Panc1 (cell line): ENCODE measurements at regions not wholly inside any gene's neighbourhood (a gene's known extent, or its start where the extent isn't known, plus 50 kb on each side); places are given as distances from the start of the nearest gene placed in this dataset.

Source experiments
- ATAC-seq: fragments of 200-7000 bp; cut with Tn5 transposase; 2 replicates; pipeline ENCODE4 v1.9.1; 2020; ENCODE audit warnings: mild to moderate bottlenecking, moderate library complexity
- BruUV-seq: library from RNA; stranded (reverse); fragments of 400-500 nt; replicated peaks from 2 replicates; lab custom pipeline; 2021; lab: Mats Ljungman, UMichigan
- CTCF ChIA-PET: fragments of 300-600 bp; sonication (Branson Sonifier 250); formaldehyde crosslinking; loops from one replicate; lab custom pipeline; 2022; ENCODE audit warnings: antibody characterized with exemption; lab: Charles Lee
- POLR2A ChIA-PET: fragments of 300-600 bp; sonication (Branson Sonifier 250); formaldehyde crosslinking; loops from one replicate; lab custom pipeline; 2022; ENCODE audit warnings: antibody characterized with exemption; lab: Charles Lee
- DNase-seq: peaks from one replicate; pipeline ENCODE4 v3.0.0-alpha.2; 2010; ENCODE audit warnings: low read depth, low spot score
- H3K27ac ChIP-seq: 2 replicates; pipeline ENCODE4 v1.5.1; 2011; ENCODE audit warnings: mild to moderate bottlenecking, low read length, inconsistent platforms
- H3K27me3 ChIP-seq: fragments of 200-500 bp; sonication (Bioruptor generic); 2 replicates; pipeline ENCODE4 v1.6.0; 2014; ENCODE audit warnings: low read length, inconsistent platforms; ENCODE audit not compliant: control insufficient read depth, insufficient read depth
- H3K36me3 ChIP-seq: fragments of 200-500 bp; sonication (Bioruptor generic); 2 replicates; pipeline ENCODE4 v1.5.1; 2014; ENCODE audit warnings: inconsistent platforms, mild to moderate bottlenecking, low read length, moderate library complexity; ENCODE audit not compliant: control insufficient read depth, insufficient read depth
- H3K4me1 ChIP-seq: 2 replicates; pipeline ENCODE4 v1.5.1; 2011; ENCODE audit warnings: inconsistent platforms, mild to moderate bottlenecking, low read length, moderate library complexity; ENCODE audit not compliant: control insufficient read depth, insufficient read depth
- H3K4me3 ChIP-seq, 2 experiments: 2 replicates each; pipeline ENCODE4 v1.5.1; 2011 to 2012; ENCODE audit warnings: low read depth in 2 of 2, low read length in 2 of 2, mild to moderate bottlenecking in 2 of 2, inconsistent platforms in 1 of 2, moderate library complexity in 1 of 2
- H3K9me3 ChIP-seq: fragments of 200-500 bp; sonication (Bioruptor generic); 2 replicates; pipeline ENCODE4 v1.5.1; 2014; ENCODE audit warnings: low read depth, mild to moderate bottlenecking, inconsistent platforms, low read length, moderate library complexity; ENCODE audit not compliant: control insufficient read depth, insufficient read depth
- CTCF ChIP-seq: fragments of 450-650 bp; IDR thresholded peaks from 2 replicates; pipeline ENCODE4 v1.5.1; 2017; ENCODE audit warnings: mild to moderate bottlenecking
- POLR2AphosphoS5 ChIP-seq: IDR thresholded peaks from 2 replicates; pipeline ENCODE4 v1.6.1; 2012; ENCODE audit warnings: mild to moderate bottlenecking, low read depth, low read length, moderate library complexity
- REST ChIP-seq, 2 experiments: IDR thresholded peaks; 2 replicates each; pipeline ENCODE4 v1.6.1; 2011 to 2012; ENCODE audit warnings: low read depth in 2 of 2, control low read depth in 1 of 2, low read length in 1 of 2, mild to moderate bottlenecking in 1 of 2, moderate library complexity in 1 of 2; ENCODE audit not compliant: insufficient read depth in 1 of 2
- SIN3A ChIP-seq: IDR thresholded peaks from 2 replicates; pipeline ENCODE4 v1.6.1; 2012; ENCODE audit warnings: low read depth, mild to moderate bottlenecking, low read length, moderate library complexity, borderline replicate concordance; ENCODE audit not compliant: insufficient read depth
- TCF7L2 ChIP-seq: IDR thresholded peaks from 2 replicates; pipeline ENCODE4 v1.6.1; 2011; ENCODE audit warnings: mild to moderate bottlenecking, low read depth, low read length, inconsistent platforms
- in situ Hi-C: cut with HindIII; loops from 2 replicates; pipeline ENCODE4 v1.10.0; 2016; ENCODE audit warnings: low sequenced_read_pairs, low pct_unique_long_range_greater_than_20kb
- intact Hi-C: fragments of 100-400 bp; cut with micrococcal nuclease; formaldehyde crosslinking; loops from one replicate; pipeline ENCODE4 v1.10.0; 2022; ENCODE audit not compliant: unreplicated experiment

- TF ChIP-seq CTCF (no peak), SIN3A (no peak), POLR2AphosphoS5 (no peak), TCF7L2 (no peak), REST (IDR thresholded peaks at IDR 0.05; ENCODE audit: insufficient read depth in 1 of 2, low read depth in 2 of 2, low read length in 1 of 2) (no peak)
- no peak for ATAC-seq
- CTCF ChIA-PET: no interaction called here
- in situ Hi-C loops: no loop called here
- Histone ChIP-seq H3K36me3 (no peaks in the 10 kb centered on the region), H3K4me1 (no peaks in the 10 kb centered on the region), H3K4me3 (no peak overlapping the region), H3K27ac (no peak overlapping the region), H3K27me3 (no peaks in the 10 kb centered on the region), H3K9me3 (no peaks in the 10 kb centered on the region)
- BruUV-seq: no TSS peak
- POLR2A ChIA-PET: no interaction called here
- intact Hi-C loops: no loop called here
- no peak for DNase-seq
Observed at GRCh38 chr9:79334711-79335110, 237.1 kb upstream of the TLE4 start.

GRCh38 chr9:79335987-79336386 lies 235.8 kb upstream of the TLE4 start:
- POLR2A ChIA-PET: no interaction called here
- no peaks in the 10 kb centered on the region for H3K36me3 ChIP-seq
- no peaks in the 10 kb centered on the region for H3K27me3 ChIP-seq
- in situ Hi-C loops: no loop called here
- no peaks in the 10 kb centered on the region for H3K4me1 ChIP-seq
- intact Hi-C loops: no loop called here
- H3K4me3 ChIP-seq: no peak overlapping the region
- no TSS peak for BruUV-seq
- ATAC-seq (no peak), DNase-seq (no peak)
- no peak for TF ChIP-seq REST (IDR thresholded peaks at IDR 0.05; ENCODE audit: insufficient read depth in 1 of 2, low read depth in 2 of 2, low read length in 1 of 2)
- no peak for TF ChIP-seq POLR2AphosphoS5
- no peaks in the 10 kb centered on the region for H3K9me3 ChIP-seq
- CTCF ChIA-PET: no interaction called here
- H3K27ac ChIP-seq: no peak overlapping the region
